HG03521 (cell line): ENCODE measurements at regions not wholly inside any gene's neighbourhood (a gene's known extent, or its start where the extent isn't known, plus 50 kb on each side); places are given as distances from the start of the nearest gene placed in this dataset.

Source experiments
- ATAC-seq: cut with Tn5 transposase; IDR thresholded peaks from one replicate; pipeline ENCODE4 v1.9.1; 2021; ENCODE audit warnings: mild to moderate bottlenecking, moderate library complexity; ENCODE audit not compliant: unreplicated experiment

DNA sequence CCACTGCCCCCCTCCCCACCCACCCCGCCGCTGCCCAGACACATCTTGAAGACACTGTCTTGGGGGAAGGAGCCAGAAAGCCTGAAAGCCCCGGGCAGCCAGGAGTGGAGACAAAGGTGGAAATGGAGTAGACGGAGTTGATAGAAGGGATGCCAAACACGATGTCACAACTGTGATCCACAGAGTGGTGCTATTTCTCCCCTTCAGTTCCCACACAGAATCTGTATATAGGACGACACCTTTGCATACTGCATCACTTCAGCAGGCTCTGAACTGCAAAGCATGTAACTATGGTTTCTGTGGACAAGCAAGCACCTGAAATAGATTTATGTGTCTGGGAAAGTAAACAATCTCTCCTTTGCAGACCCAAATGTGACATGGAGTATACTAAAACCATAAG, 56.4 kb upstream of the F13A1 start:
- no peak for ATAC-seq

DNA sequence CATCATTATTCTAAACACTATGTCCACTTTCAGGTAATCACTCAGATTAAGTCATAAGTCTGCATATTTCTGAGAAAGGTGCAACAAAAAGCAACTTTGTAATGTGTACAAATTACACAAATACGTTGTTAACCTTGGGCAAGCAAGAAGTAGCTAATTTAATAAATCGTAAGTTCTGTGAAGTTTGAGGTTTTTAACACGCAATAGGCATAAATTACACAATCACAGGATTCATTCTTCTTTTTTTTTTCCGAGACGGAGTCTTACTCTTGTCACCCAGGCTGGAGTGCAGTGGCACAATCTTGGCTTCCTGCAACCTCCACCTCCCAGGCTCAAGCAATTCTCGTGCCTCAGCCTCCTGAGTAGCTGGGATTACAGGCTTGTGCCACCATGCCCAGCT, 57.2 kb upstream of the F13A1 start:
- ATAC-seq = no peak

DNA sequence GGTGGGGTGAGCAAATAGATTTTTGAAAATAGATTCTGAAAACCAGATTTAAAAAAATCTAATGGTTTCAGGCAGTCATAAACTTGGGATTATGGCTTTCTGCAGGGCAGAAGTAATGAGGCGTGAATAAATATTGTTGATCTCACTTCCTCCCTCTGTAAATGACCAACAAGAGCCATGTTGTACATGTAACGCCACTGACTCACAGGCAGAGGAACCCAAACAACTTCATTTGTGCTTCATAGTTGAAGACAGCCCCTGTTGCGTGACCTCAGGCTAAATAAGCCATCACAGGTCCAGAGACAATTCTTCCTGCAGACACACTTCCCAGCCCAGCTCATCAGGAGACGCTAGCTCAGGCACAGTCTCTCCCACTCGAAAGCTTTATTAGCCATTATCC, 59.1 kb upstream of the F13A1 start:
- ATAC-seq = no peak

DNA sequence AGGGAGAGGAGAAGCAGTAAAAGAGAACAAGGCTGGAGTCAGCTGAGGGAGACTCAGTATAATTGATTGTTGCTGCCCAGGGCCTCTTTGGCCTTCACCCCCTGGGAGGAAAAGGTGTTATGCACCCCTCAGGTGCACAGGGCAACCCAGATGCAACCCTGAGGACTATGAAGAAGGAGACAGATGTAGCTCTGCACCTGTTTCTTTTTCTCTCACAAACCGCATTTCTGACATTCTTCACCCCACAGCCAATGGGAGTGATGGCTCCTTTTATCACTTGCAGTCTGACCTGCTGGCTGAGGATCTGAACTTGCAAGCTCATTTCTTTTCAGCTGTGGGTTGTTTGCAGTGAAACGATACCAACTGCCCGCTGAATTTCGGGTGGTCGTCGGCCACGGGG, 64.1 kb upstream of the F13A1 start:
- ATAC-seq = no peak

DNA sequence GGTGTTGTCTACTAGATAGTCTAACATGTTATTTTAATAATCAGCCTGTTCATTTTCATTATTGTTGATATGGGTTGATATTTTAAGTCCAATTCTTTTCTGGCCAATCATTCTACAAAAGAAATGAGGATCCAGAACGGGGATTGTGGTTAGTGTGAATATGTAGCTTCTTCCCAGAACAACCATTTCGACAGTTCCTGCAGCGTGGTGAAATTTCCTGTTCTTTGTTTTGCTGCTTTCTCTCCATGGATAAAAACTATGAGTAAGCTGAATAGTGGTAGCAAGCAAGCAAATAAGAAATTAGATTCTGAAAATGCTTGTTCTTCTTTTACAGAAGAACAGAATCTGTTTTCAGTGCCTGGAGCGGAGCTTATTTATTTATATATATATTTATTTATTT, 65.5 kb upstream of the F13A1 start:
- ATAC-seq = no peak

DNA sequence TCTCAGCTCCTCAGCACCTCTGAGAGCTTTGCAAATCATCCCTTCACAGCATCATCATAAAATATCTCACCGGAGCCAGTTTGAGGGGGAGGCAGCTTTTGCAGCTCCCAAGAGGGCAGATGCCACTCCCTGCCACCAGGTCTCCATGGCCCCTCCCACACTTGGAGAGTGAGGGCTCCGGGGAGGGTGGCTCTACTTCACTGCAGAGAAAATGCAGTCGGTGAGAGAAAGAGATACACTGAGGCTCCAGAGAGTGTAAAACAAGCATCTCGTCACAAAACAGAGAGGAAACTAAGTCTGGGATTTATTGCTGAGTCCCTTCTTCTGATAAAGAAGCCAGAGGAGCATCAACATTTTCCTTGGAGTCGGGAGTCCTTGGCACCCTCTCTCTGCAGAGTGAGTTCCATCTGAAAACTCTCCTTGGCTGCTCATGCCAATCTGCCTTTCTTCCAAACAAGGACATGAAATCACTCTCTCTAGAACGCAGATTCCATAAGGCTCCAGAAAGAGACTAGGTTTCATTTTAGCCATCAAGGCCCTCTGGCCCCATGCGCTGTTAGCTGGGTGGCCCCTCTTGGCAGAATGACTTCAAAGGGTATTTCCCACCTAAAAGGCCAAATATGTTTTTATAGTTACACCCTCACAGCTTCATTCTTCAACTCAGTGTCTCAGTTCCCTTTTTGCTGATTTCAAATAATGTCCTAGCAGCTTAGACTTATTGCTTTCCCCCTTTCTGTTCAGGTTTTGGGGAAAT, 70.6 kb upstream of the F13A1 start:
- peak; percentile 59 for ATAC-seq

DNA sequence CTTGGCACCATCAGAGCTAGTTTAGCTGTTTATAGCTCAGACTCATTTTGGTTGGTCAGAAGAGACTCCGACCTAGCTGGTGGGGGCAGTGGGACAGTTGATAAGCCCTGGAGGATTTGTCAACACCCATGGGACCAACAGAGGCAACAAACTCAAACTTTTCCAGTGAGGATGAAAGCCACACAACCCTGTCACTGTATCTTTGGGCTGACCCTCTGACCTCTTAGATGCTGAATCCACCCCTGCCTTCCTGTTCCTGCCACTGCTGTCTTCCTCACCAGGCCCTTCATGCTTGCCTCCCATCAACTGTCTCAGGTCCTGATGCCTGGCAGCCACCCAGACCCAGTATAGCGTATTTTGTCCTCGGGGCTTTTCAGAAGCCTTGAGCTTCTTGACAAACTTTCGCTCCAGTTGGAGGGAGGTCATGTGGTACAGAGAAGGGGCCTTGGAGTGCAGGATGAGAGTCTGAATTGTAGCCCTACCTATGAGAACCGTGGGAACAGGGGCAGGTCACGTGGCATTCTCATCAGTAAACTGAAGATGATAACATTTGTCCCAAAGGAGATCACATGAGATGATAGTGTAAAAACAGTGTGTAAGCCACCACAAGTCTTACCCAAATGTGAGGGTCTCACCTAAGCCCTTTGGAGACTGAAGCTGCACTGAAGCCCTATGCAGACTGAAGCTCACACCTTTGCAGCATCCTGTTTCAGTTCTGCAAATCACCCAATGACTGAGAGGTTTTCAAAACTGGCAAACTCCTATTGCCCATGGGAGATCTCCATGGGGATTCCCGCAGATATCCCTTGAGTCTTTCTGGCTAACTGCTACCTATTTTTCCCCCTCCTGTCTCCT, 72.0 kb upstream of the F13A1 start:
- ATAC-seq = peak; percentile 70

DNA sequence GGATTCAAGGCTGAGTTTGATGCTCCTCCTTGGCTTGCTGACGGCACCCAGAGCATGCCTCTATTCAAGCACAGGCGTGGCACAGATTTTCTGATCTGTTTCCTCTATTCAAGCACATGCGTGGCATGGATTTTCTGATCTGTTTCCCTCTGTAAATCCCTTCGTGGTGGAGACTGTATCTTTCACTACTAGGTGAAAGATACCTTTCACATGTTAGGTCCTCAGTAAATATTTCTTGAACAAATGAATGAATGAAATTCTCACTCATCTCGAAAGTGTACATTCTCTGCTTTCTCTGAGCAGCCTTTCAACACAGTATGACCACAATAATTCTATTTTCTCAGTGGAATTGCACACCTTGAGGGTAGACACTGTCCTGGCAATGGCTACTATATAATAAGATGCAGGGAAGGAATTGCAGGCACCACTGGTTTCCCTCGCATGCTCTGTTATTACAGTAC, 72.6 kb upstream of the F13A1 start:
- peak; percentile 30 for ATAC-seq

DNA sequence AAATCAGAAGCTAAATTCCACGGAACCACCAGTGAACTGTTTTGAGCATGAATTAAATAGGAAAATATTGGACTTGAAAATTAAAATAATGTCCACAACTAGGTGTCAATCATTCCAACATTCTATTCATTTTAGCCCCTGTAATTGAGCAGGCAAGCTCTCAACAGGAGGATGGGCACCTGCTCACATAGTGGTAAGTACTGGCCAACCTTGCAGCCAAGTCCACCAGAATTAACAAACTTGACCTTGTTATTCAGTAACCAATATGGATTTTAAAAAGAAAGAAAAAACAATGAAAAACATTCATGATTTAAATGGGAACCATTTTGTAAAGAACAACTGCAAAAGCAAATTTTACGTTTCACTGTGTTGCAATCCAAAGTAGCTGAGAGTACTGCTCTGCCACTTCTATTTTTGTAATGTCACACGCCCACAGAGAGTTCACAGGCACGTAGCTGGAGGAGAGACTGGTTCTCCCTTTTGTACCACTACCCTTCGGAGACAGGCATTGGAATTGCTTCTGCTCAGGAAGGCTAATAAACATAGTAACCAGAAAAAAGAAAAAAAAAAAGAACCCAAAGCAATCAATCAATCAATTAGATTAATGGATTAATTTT, 75.2 kb upstream of the F13A1 start:
- ATAC-seq = no peak

DNA sequence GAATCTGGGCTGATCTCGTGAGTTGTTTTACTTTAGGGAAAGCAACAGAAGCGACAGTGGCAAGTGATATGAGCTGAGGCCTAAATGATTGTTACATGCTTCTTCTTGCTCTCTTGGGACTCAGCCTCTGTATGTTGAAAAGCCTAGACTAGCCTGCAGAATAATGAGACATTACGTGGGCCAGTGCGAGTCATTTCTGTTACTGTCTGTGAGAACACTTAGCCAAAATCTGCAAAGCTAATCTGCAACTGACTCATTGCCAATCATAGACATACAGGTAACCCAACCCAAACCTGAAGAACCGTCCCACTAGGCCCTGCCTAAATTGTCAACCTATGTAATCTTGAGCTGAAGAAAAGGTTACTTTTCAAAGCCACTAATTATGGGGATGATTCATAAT, 77.4 kb upstream of the F13A1 start:
- ATAC-seq = no peak

DNA sequence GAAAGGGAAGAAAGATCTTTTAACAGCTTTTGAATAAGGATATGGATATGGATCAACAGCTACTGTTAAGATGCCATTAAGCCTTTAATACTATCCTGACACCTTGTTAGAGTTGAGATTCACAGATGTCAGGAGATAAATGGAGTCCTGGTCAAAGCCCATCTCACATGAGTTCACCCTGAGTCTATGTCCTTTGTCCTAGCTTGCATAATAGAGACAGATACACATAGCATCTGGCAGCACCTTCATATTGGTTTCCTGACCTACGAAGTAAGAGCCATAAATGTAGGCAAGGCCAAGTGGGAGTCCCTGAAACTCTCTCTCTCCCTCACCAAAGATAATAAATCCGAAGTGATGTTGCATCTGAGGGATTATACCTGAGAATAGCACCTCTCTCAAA, 79.1 kb upstream of the F13A1 start:
- ATAC-seq = no peak

DNA sequence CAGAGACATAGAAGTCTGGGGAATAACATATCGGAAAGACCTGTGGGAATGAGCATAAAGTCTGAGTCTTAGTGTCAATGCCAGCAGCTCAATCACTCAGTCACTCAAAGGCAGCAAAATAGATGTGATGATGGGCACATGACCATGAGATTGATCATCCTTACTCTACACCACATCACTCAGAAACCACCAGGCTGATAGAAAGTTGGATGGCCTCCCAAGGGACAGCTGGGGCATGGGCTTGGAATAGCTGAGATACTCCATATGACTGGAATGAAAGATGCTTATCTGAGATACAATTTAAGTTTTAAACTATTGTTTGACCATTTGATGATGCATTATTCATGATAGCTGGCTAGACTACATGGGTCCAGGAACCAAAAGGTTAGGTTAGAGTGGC, 80.9 kb upstream of the F13A1 start:
- no peak for ATAC-seq

DNA sequence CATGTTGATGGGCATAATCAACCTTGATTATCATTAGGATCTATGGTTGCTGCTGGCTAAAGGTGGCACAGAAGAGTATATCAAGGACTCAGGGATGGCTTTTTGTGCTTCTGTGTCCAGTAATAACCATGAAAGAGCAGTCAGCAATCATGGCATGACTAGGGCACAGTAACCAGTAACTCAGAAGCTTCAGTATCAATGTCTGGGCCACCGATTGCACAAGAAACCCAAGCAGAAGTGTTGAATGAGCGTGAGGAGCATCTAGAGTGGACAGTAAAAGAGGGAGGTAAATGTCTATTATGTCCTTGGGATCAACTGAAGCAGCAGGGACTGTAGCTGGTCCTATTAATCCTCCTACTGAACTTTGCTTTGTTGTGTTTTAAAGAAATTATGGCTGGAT, 81.5 kb upstream of the F13A1 start:
- ATAC-seq = no peak

DNA sequence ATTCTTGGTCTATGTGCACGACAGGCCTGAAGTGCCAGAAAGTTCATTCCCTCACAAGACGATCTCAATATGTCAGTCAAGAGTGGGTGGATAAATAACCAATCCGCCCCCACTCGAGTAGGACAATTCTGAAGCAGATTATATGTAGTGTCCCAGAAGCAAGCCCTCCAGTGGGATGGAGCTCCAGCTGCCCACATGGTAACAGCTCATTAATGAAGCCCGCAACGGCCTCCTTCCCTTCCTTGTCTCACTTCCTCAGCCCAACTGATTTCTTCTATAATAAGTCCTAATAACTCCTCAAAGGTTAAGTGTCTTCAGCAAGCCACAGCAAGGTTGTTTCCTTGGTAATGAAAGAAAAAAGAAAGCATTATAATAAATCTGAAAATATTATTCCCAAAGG, 82.1 kb upstream of the F13A1 start:
- ATAC-seq = no peak

DNA sequence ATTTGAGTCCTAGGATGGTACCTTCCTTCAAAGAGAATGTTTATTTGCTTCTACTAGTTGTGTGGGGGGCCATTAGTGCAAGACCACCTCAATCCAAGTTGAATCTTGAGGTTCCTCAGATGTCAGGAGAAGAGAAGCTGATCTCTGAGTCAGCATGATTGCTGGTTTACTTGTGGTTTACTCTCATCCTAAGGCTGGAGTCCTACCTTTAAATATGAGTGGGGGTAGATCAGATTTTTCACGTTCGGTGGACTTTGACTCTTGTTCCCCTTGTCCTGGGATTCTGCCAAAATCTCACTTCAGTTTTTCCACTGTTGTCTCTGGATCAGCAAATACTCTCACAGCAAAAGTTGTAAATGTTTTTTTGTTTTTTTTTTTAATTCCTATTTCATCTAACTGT, 84.6 kb upstream of the F13A1 start:
- no peak for ATAC-seq

DNA sequence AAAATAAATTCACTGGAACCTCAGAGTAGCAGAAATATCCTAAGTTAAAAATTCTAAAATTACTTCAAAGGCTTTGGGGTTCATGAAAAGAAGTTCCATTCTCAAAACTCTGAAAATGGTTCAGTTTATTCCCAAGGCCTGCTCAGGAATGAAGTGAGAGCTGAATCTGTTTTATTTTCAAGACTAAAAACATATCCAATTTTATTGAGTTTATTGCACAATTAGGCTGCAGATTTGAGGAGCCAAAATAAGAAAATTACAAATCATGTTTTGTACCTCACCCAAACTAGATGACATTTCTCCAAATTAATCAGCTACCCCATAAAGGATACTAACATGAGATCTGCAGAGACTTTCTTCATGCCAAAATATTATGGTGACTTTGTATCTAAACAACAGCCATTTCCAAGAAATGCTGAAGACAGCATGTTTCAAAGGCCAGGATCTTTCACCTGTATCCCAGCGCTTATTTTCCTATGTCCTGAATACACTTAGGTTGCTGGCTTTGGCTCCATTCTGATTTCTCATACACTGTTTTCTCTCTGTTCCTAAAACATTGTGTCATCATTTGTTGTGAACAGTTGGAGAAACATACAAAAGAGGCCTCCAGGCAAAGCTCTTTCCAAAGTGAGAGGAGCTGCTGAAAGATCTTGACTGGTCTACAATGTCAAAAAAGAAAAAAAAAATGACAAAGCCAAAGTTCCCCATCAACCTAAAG, 85.7 kb upstream of the F13A1 start:
- no peak for ATAC-seq

DNA sequence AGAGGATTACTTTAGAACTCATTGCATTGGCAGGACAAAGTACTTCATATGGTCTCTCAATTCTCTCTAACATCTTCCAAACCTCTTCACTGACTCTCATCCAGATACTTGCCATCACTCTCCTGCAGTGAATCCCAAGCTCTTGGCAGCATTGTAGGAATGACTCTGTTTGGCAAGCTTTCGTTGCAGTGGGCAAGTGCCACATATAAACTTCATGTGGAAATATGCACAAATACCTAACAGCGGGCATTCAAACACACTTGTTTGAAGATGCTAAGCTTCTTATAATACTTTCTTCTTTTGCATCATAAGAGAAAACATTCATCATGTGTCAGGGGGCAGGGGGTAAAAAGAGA, 86.2 kb upstream of the F13A1 start:
- ATAC-seq = no peak

DNA sequence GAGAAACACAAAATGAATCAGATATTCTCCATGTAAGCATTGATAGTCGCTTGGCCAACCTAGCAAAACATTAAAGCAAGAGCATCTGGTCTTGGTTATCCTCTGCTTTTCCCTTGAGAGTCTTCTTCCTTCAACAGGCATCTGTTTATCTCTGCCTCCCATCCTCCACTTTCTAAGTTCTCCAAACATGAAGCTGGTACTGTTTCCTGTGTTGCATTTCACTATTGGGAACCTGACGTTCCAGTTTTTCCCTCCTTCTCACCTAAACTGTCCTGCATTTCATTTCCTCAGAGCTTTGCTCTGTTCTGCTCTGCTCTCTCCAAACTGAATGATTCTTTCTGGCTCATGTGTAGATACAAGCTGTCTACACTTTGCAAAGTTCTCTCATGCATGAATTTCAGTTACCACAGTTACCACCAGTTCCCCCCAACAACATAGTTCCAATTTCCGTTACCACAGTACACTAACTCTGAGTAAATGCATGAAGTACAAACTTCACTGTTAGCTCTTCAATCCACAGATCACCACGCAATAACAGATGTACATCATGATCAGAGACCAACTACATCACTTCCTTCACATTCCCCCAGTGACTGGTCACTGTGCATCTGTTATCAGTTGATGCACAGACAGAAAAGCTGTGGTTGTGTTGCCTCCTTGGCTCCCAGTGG, 86.7 kb upstream of the F13A1 start:
- ATAC-seq = peak; percentile 94

DNA sequence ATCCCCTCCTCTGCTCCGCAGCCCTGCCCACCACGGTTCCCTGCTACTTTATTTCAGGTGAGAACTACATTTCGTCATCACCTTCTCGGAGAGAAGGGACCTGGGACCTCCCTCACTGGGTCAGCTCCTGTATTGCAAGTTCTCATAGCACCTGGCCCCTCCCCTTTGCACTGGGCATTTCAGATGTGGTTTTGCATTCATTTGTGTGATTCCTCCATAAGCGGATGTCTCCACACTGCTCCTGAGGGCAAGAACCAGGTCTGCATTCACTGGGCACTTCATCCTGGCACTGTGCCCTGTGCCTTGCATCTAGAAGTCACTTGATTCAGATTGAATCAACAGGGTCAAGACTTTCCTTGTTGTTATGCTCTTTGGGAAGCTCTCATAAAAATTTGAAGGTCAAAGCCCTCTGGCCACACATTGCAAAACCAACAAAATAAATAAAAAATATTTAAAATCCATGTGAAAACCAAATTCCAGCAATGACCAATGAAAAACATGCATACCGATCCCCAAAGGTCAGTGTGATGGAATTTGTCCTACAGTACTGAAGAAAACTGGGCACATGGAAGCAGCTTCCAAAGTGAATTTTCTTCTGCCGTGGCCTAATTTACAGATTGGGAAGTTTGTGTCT, 89.1 kb upstream of the F13A1 start:
- ATAC-seq = no peak

DNA sequence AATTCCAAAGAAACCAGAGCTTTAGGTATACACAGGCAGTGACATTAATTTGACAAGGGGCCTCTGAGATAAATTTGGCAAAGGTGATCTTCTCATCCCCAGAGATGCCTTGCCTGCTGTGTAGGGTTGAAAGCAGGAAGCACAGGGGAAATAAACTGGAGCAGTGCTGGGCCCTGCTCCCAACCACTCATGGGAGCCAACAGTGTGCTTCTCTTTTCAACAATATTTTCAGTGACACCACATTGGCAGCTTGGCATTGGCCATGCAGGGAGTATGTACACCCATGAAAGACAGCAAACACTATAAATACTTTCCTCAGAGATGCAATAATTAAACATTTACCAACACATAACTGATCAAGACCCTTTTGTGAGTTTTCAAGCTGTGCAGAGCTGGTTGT, 90.7 kb upstream of the F13A1 start:
- no peak for ATAC-seq
